Liver (tissue), 8 donors: ENCODE measurements at regions not wholly inside any gene's neighbourhood (a gene's known extent, or its start where the extent isn't known, plus 50 kb on each side); places are given as distances from the start of the nearest gene placed in this dataset.

Source experiments
- DNase-seq: peaks from one replicate; pipeline ENCODE4 v3.0.0-alpha.2; 2017; ENCODE audit warnings: low spot score
- H3K27ac ChIP-seq, 2 donors: one replicate each; pipeline ENCODE4 v1.7.0; 2013; ENCODE audit warnings: inconsistent platforms in 2 of 2, low read length in 2 of 2, control low read depth in 1 of 2, low read depth in 1 of 2, mild to moderate bottlenecking in 1 of 2
- H3K27me3 ChIP-seq, 4 donors: one replicate each; pipeline versions ENCODE4 v1.6.1 to v1.7.0; 2013; ENCODE audit warnings: low read length in 3 of 4, inconsistent platforms in 1 of 4, mild to moderate bottlenecking in 1 of 4, moderate library complexity in 1 of 4; ENCODE audit not compliant: control insufficient read depth in 4 of 4, insufficient read depth in 4 of 4
- H3K36me3 ChIP-seq, 4 donors: one replicate each; pipeline versions ENCODE4 v1.6.1 to v1.7.0; 2013; ENCODE audit warnings: low read length in 3 of 4, mild to moderate bottlenecking in 3 of 4, low read depth in 1 of 4, moderate library complexity in 1 of 4; ENCODE audit not compliant: control insufficient read depth in 4 of 4, insufficient read depth in 3 of 4
- H3K4me1 ChIP-seq, 4 donors: one replicate each; pipeline versions ENCODE4 v1.6.1 to v1.7.0; 2013; ENCODE audit warnings: low read length in 3 of 4, mild to moderate bottlenecking in 3 of 4, moderate library complexity in 1 of 4; ENCODE audit not compliant: control insufficient read depth in 4 of 4, insufficient read depth in 4 of 4
- H3K4me3 ChIP-seq, 3 donors: one replicate each; pipeline versions ENCODE4 v1.6.1 to v1.7.0; 2013; ENCODE audit warnings: low read length in 3 of 3, control low read depth in 1 of 3, low read depth in 1 of 3, mild to moderate bottlenecking in 1 of 3
- H3K9ac ChIP-seq, 2 donors: one replicate each; pipeline ENCODE4 v1.7.0; 2013; ENCODE audit warnings: low read length in 2 of 2, mild to moderate bottlenecking in 2 of 2, moderate library complexity in 2 of 2, control low read depth in 1 of 2, low read depth in 1 of 2
- H3K9me3 ChIP-seq, 4 donors: one replicate each; pipeline versions ENCODE4 v1.6.1 to v1.7.0; 2013; ENCODE audit warnings: low read length in 3 of 4; ENCODE audit not compliant: control insufficient read depth in 4 of 4
- CTCF ChIP-seq: fragments of 150-350 bp; IDR thresholded peaks from 2 replicates; pipeline ENCODE4 v1.5.1; 2017; ENCODE audit warnings: improper control_type of control experiment, low read depth, low read length; ENCODE audit not compliant: missing input control
- EGR1 ChIP-seq, 2 donors: IDR thresholded peaks; 2 replicates each; pipeline ENCODE4 v1.6.1; 2016 to 2018; ENCODE audit warnings: antibody characterized with exemption in 2 of 2, low read depth in 2 of 2
- FOXA1 ChIP-seq: IDR thresholded peaks from 2 replicates; pipeline ENCODE4 v1.6.1; 2016; ENCODE audit warnings: antibody characterized with exemption
- GABPA ChIP-seq, 2 donors: IDR thresholded peaks in 1 of 2; conservative IDR thresholded peaks in 1 of 2; 2 replicates each; pipeline ENCODE4 v1.6.1; 2016; ENCODE audit warnings: antibody characterized with exemption in 2 of 2, mild to moderate bottlenecking in 1 of 2, moderate library complexity in 1 of 2
- HNF4A ChIP-seq, 2 donors: conservative IDR thresholded peaks; 2 replicates each; pipeline ENCODE4 v1.6.1; 2016; ENCODE audit warnings: antibody characterized with exemption in 2 of 2, mild to moderate bottlenecking in 2 of 2
- HNF4G ChIP-seq: IDR thresholded peaks from 2 replicates; pipeline ENCODE4 v1.6.1; 2016; ENCODE audit warnings: antibody characterized with exemption
- JUND ChIP-seq, 2 donors: IDR thresholded peaks; 2 replicates each; pipeline ENCODE4 v1.6.1; 2016; ENCODE audit warnings: antibody characterized with exemption in 2 of 2
- NR2F2 ChIP-seq: IDR thresholded peaks from 2 replicates; pipeline ENCODE4 v1.6.1; 2016; ENCODE audit warnings: antibody characterized with exemption
- RAD21 ChIP-seq, 2 donors: IDR thresholded peaks; 2 replicates each; pipeline ENCODE4 v1.6.1; 2016; ENCODE audit warnings: antibody characterized with exemption in 2 of 2, mild to moderate bottlenecking in 2 of 2
- RXRA ChIP-seq, 2 donors: IDR thresholded peaks; 2 replicates each; pipeline ENCODE4 v1.6.1; 2017 to 2018; ENCODE audit warnings: antibody characterized with exemption in 2 of 2, mild to moderate bottlenecking in 1 of 2
- SP1 ChIP-seq: IDR thresholded peaks from 2 replicates; pipeline ENCODE4 v1.6.1; 2018; ENCODE audit warnings: antibody characterized with exemption, mild to moderate bottlenecking
- TAF1 ChIP-seq: conservative IDR thresholded peaks from 2 replicates; pipeline ENCODE4 v1.6.1; 2016; ENCODE audit warnings: antibody characterized with exemption, mild to moderate bottlenecking
- YY1 ChIP-seq: IDR thresholded peaks from 2 replicates; pipeline ENCODE4 v1.6.1; 2016; ENCODE audit warnings: antibody characterized with exemption, mild to moderate bottlenecking
- ZBTB33 ChIP-seq: IDR thresholded peaks from 2 replicates; pipeline ENCODE4 v1.6.1; 2016; ENCODE audit warnings: antibody characterized with exemption
- WGBS: extraction: QIAGEN DNeasy Blood & Tissue Kit; methylation state at CpG from one replicate; pipeline ENCODE4 v1.1.7; 2013; 5-methylcytosine and 5-hydroxymethylcytosine counted together
- TF ChIP-seq, protein P1 (sequence below): IDR thresholded peaks from 2 replicates; pipeline ENCODE4 v1.6.1; 2016; ENCODE audit warnings: antibody characterized with exemption, mild to moderate bottlenecking
- TF ChIP-seq, protein P2 (sequence below): IDR thresholded peaks from 2 replicates; pipeline ENCODE4 v1.6.1; 2016; ENCODE audit warnings: antibody characterized with exemption
- TF ChIP-seq, protein P3 (sequence below): IDR thresholded peaks from 2 replicates; pipeline ENCODE4 v1.6.1; 2016; ENCODE audit warnings: antibody characterized with exemption
- donor health status: healthy.
- donor health status: healthy.
- donor health status: healthy.
- donor health status: healthy.
- donor health status: healthy.

- DNase-seq = no peak
- TF ChIP-seq SP1 (no peak), HNF4G (no peak), CTCF (no peak), ZBTB33 (no peak), TAF1 (no peak), HNF4A (conservative IDR thresholded peaks at IDR 0.05) (no peak), FOXA1 (no peak), NR2F2 (no peak), JUND (IDR thresholded peaks at IDR 0.05) (no peak), RXRA (IDR thresholded peaks at IDR 0.05) (no peak), GABPA (IDR thresholded peaks at IDR 0.05 in 1 of 2, conservative IDR thresholded peaks at IDR 0.05 in 1 of 2) (no peak), RAD21 (IDR thresholded peaks at IDR 0.05) (no peak), YY1 (no peak), EGR1 (IDR thresholded peaks at IDR 0.05; ENCODE audit: low read depth in 2 of 2) (no peak)
- TF ChIP-seq, protein P1, sequence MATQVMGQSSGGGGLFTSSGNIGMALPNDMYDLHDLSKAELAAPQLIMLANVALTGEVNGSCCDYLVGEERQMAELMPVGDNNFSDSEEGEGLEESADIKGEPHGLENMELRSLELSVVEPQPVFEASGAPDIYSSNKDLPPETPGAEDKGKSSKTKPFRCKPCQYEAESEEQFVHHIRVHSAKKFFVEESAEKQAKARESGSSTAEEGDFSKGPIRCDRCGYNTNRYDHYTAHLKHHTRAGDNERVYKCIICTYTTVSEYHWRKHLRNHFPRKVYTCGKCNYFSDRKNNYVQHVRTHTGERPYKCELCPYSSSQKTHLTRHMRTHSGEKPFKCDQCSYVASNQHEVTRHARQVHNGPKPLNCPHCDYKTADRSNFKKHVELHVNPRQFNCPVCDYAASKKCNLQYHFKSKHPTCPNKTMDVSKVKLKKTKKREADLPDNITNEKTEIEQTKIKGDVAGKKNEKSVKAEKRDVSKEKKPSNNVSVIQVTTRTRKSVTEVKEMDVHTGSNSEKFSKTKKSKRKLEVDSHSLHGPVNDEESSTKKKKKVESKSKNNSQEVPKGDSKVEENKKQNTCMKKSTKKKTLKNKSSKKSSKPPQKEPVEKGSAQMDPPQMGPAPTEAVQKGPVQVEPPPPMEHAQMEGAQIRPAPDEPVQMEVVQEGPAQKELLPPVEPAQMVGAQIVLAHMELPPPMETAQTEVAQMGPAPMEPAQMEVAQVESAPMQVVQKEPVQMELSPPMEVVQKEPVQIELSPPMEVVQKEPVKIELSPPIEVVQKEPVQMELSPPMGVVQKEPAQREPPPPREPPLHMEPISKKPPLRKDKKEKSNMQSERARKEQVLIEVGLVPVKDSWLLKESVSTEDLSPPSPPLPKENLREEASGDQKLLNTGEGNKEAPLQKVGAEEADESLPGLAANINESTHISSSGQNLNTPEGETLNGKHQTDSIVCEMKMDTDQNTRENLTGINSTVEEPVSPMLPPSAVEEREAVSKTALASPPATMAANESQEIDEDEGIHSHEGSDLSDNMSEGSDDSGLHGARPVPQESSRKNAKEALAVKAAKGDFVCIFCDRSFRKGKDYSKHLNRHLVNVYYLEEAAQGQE = no peak
- TF ChIP-seq, protein P2, sequence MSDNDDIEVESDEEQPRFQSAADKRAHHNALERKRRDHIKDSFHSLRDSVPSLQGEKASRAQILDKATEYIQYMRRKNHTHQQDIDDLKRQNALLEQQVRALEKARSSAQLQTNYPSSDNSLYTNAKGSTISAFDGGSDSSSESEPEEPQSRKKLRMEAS = no peak
- TF ChIP-seq, protein P3, sequence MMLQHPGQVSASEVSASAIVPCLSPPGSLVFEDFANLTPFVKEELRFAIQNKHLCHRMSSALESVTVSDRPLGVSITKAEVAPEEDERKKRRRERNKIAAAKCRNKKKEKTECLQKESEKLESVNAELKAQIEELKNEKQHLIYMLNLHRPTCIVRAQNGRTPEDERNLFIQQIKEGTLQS = no peak
- H3K27ac ChIP-seq = no peak overlapping the region
- no peaks in the 10 kb centered on the region for H3K4me1 ChIP-seq
- peaks cover 0 to 4% (median 0%) of the 10 kb centered on the region in 4 donors for H3K9me3 ChIP-seq
- no peak overlapping the region for H3K4me3 ChIP-seq
- 71% methylated on average over 3 of the region's 3 CpGs for WGBS
- H3K9ac ChIP-seq = no peak overlapping the region
- no peaks in the 10 kb centered on the region for H3K27me3 ChIP-seq
- H3K36me3 ChIP-seq = no peaks in the 10 kb centered on the region
These were observed 1119.6 kb upstream of the FLRT2 start for GRCh38 chr14:84410344-84410743.

DNA sequence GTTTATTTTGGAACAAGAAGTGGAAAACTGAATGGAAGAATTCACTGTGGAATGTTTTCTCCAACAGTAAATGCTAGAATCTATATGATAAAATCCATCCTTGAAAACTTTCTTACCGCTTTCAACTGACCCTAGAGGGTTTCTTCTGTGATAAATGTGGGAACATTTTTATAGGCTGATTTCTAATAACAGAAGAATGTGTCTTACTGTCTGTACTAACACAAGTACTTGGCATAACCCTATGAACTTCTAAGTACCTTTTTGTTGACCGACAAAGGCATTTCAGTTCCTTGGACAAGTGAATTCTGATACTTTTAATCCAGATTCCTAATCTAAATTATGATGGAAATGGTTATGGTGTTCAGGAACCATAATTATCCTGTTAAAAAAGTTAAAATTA is 1109.7 kb upstream of the FLRT2 start:
- WGBS = 74% methylated on average over 2 of the region's 2 CpGs
- Histone ChIP-seq H3K27ac (no peak overlapping the region), H3K36me3 (no peaks in the 10 kb centered on the region), H3K9me3 (peaks cover 0 to 10% (median 2%) of the 10 kb centered on the region in 4 donors), H3K4me1 (no peaks in the 10 kb centered on the region), H3K4me3 (no peak overlapping the region), H3K27me3 (no peaks in the 10 kb centered on the region), H3K9ac (no peak overlapping the region)
- no peak for TF ChIP-seq HNF4G
- no peak for TF ChIP-seq FOXA1
- no peak for TF ChIP-seq RXRA (IDR thresholded peaks at IDR 0.05)
- TF ChIP-seq, protein P1 = no peak
- TF ChIP-seq GABPA (IDR thresholded peaks at IDR 0.05 in 1 of 2, conservative IDR thresholded peaks at IDR 0.05 in 1 of 2) = no peak
- no peak for TF ChIP-seq ZBTB33
- no peak for TF ChIP-seq YY1
- TF ChIP-seq JUND (IDR thresholded peaks at IDR 0.05) = no peak
- no peak for DNase-seq
